Mesendoderm (in vitro differentiated cells): ENCODE measurements at regions not wholly inside any gene's neighbourhood (a gene's known extent, or its start where the extent isn't known, plus 50 kb on each side); places are given as distances from the start of the nearest gene placed in this dataset.

Experiments used
- DNase-seq: peaks from one replicate; pipeline ENCODE4 v3.0.0; 2013
- H2AK5ac ChIP-seq: 2 replicates; pipeline ENCODE4 v1.6.1; 2013; ENCODE audit warnings: low read length, inconsistent platforms
- H2BK120ac ChIP-seq: 2 replicates; pipeline ENCODE4 v1.6.1; 2013; ENCODE audit warnings: low read depth, mild to moderate bottlenecking, low read length, moderate library complexity, mixed read lengths
- H2BK15ac ChIP-seq: replicated peaks from 2 replicates; pipeline ENCODE4 v1.6.1; 2013; ENCODE audit warnings: low read depth, mild to moderate bottlenecking, moderate library complexity
- H2BK5ac ChIP-seq: 2 replicates; pipeline ENCODE4 v1.6.1; 2013; ENCODE audit warnings: low read length, inconsistent platforms
- H3K18ac ChIP-seq: 2 replicates; pipeline ENCODE4 v1.6.1; 2013; ENCODE audit warnings: mild to moderate bottlenecking, low read length, mixed read lengths
- H3K23ac ChIP-seq: one replicate; pipeline ENCODE4 v1.6.1; 2013; ENCODE audit warnings: low read length
- H3K27ac ChIP-seq: 2 replicates; pipeline ENCODE4 v1.5.1; 2013; ENCODE audit warnings: low read depth, mild to moderate bottlenecking, inconsistent platforms, low read length, moderate library complexity
- H3K27me3 ChIP-seq: 2 replicates; pipeline ENCODE4 v1.6.1; 2013; ENCODE audit warnings: low read length, control low read depth, mild to moderate bottlenecking, inconsistent platforms; ENCODE audit not compliant: insufficient read depth, poor library complexity
- H3K36me3 ChIP-seq: 2 replicates; pipeline ENCODE4 v1.6.1; 2013; ENCODE audit warnings: low read length, inconsistent platforms; ENCODE audit not compliant: control insufficient read depth, insufficient read depth
- H3K4ac ChIP-seq: one replicate; pipeline ENCODE4 v1.6.1; 2013; ENCODE audit warnings: low read depth, mild to moderate bottlenecking, low read length, moderate library complexity
- H3K4me1 ChIP-seq: 2 replicates; pipeline ENCODE4 v1.6.1; 2013; ENCODE audit warnings: low read depth, low read length, inconsistent platforms; ENCODE audit not compliant: control insufficient read depth
- H3K4me2 ChIP-seq: 2 replicates; pipeline ENCODE4 v1.6.1; 2013; ENCODE audit warnings: low read length
- H3K4me3 ChIP-seq: 2 replicates; pipeline ENCODE4 v1.5.1; 2013; ENCODE audit warnings: mild to moderate bottlenecking, low read length
- H3K56ac ChIP-seq: one replicate; pipeline ENCODE4 v1.6.1; 2013; ENCODE audit warnings: low read length
- H3K79me1 ChIP-seq: 2 replicates; pipeline ENCODE4 v1.6.1; 2013; ENCODE audit warnings: low read length, inconsistent platforms
- H3K79me2 ChIP-seq: 2 replicates; pipeline ENCODE4 v1.6.1; 2013; ENCODE audit warnings: mild to moderate bottlenecking, low read length; ENCODE audit not compliant: control insufficient read depth, insufficient read depth
- H3K9ac ChIP-seq: 2 replicates; pipeline ENCODE4 v1.6.1; 2013; ENCODE audit warnings: low read length, inconsistent platforms
- H4K5ac ChIP-seq: one replicate; pipeline ENCODE4 v1.6.1; 2013; ENCODE audit warnings: low read length
- H4K8ac ChIP-seq: one replicate; pipeline ENCODE4 v1.6.1; 2013; ENCODE audit warnings: low read depth, mild to moderate bottlenecking, control low read depth, low read length, moderate library complexity
- WGBS: extraction: QIAGEN DNeasy Blood & Tissue Kit; methylation state at CpG from one replicate; pipeline ENCODE4 v1.1.7; 2013; ENCODE audit warnings: low lambda C conversion rate, missing lambda C conversion rate; ENCODE audit not compliant: insufficient coverage; ENCODE audit errors: extremely low coverage; 5-methylcytosine and 5-hydroxymethylcytosine counted together

DNA sequence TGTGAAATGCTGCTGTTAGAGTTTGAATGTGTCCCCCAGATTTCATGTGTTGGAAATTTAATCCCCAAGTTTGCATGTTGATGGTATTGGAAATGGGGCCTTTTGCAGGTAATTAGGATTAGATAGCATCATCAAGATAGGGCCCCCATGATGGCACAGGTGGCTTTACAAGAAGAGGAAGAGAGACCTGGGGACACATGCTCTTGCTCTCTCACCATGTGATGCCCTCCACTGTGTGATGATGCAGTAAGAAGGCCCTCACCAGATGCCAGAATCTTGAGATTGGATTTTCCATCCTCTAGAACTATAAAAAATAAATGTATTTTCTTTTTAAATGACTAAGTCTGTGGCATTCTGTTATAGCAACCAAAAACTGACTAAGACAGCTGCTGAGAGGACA is 57.0 kb upstream of the NEK7 start:
- H3K79me1 ChIP-seq = no peaks in the 10 kb centered on the region
- no peak overlapping the region for H3K9ac ChIP-seq
- no peaks in the 10 kb centered on the region for H3K79me2 ChIP-seq
- no peaks in the 10 kb centered on the region for H3K27me3 ChIP-seq
- no peak overlapping the region for H3K18ac ChIP-seq
- H2BK120ac ChIP-seq = no peak overlapping the region
- H2BK5ac ChIP-seq = no peak overlapping the region
- no peak overlapping the region for H4K5ac ChIP-seq
- H3K4me3 ChIP-seq = no peak overlapping the region
- no peak overlapping the region for H2AK5ac ChIP-seq
- H3K23ac ChIP-seq = no peak overlapping the region
- H3K36me3 ChIP-seq = no peaks in the 10 kb centered on the region
- no peak overlapping the region for H3K4ac ChIP-seq
- H3K4me2 ChIP-seq = no peak overlapping the region
- no peak overlapping the region for H3K27ac ChIP-seq
- peaks cover 2% of the 10 kb centered on the region for H3K4me1 ChIP-seq
- H2BK15ac ChIP-seq = no peak overlapping the region
- no peak overlapping the region for H4K8ac ChIP-seq
- H3K56ac ChIP-seq = no peak overlapping the region
- no peak for DNase-seq

DNA sequence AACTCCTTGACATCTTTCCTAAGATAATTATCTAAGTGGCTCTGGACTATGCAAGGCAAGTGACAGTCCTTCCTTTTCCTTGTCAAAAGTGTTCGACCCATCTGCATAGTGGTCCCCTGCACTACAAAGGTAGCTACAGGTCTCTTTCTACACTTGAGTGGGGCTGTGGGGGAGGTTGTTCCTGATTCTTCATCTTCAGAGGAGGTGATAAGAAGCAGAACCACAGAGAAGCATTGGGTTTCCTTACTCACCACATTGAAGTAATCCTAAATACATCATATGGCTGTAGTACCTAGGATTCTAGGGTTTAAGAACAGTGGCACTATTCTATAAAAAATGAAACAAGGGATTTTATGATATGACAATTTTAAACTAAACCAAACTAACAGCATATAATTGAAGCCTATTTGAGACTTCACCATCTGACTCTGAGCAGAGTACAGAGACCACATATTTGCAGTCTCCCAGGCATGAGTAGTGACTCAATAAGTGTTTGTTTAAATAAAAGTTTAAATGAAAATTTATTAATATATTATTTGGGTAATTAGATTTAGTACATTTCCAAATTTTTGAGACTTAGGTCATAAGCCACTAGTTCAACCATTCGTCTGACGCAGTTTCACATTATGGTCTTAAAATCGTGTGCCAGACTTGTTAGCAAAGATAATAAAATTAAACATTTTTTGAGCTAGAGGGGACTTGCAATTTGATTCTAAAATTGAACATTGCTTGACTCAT is 54.9 kb upstream of the NEK7 start:
- no peak overlapping the region for H4K5ac ChIP-seq
- H3K27ac ChIP-seq = no peak overlapping the region
- no peak overlapping the region for H2BK5ac ChIP-seq
- WGBS = no CpG with 5 or more reads among the region's 4 CpGs
- H3K4me1 ChIP-seq = peaks cover 2% of the 10 kb centered on the region
- no peak overlapping the region for H2AK5ac ChIP-seq
- no peak overlapping the region for H3K9ac ChIP-seq
- H3K36me3 ChIP-seq = no peaks in the 10 kb centered on the region
- H4K8ac ChIP-seq = no peak overlapping the region
- no peaks in the 10 kb centered on the region for H3K79me2 ChIP-seq
- no peak for DNase-seq
- no peak overlapping the region for H3K23ac ChIP-seq
- H3K4ac ChIP-seq = no peak overlapping the region
- H3K27me3 ChIP-seq = no peaks in the 10 kb centered on the region
- no peak overlapping the region for H3K4me3 ChIP-seq
- H2BK15ac ChIP-seq = peak overlapping the region; percentile 12
- no peak overlapping the region for H2BK120ac ChIP-seq
- H3K18ac ChIP-seq = no peak overlapping the region
- H3K4me2 ChIP-seq = no peak overlapping the region
- H3K79me1 ChIP-seq = no peaks in the 10 kb centered on the region
- no peak overlapping the region for H3K56ac ChIP-seq

- H3K27me3 ChIP-seq = no peaks in the 10 kb centered on the region
- no peaks in the 10 kb centered on the region for H3K79me1 ChIP-seq
- DNase-seq = no peak
- peak overlapping the region; percentile 12 for H2BK15ac ChIP-seq
- H3K27ac ChIP-seq = no peak overlapping the region
- H3K36me3 ChIP-seq = no peaks in the 10 kb centered on the region
- H3K23ac ChIP-seq = no peak overlapping the region
- H2BK5ac ChIP-seq = no peak overlapping the region
- no peak overlapping the region for H3K4me3 ChIP-seq
- no peak overlapping the region for H3K9ac ChIP-seq
- no peak overlapping the region for H4K5ac ChIP-seq
- no peak overlapping the region for H2AK5ac ChIP-seq
- H3K18ac ChIP-seq = no peak overlapping the region
- H3K4me2 ChIP-seq = no peak overlapping the region
- H3K79me2 ChIP-seq = no peaks in the 10 kb centered on the region
- no peak overlapping the region for H4K8ac ChIP-seq
- H2BK120ac ChIP-seq = no peak overlapping the region
- no CpG with 5 or more reads among the region's 1 CpG for whole genome bisulfite sequencing
- H3K4ac ChIP-seq = no peak overlapping the region
- H3K56ac ChIP-seq = no peak overlapping the region
- peaks cover 2% of the 10 kb centered on the region for H3K4me1 ChIP-seq
Measured at GRCh38 chr1:198102454-198102827, 54.4 kb upstream of the NEK7 start.

DNA sequence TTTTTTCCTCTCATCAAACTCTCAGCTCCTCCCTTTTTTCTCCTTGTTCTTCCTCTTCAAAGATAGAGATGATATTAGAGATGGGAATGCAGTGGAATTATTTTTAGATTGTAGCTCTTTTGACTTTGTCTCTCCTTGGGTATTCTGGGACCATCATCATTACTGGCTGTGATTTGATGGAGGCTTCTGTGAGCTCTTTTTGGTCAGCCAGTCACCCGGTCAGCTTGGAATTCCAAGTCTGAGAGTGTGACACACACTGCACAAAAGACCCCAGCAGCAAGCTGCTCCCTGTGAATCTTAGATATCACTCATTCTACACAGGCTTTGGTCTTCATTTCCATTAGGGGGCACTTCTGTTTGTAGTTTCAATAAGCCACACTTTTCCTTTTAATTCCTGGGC is 51.6 kb upstream of the NEK7 start:
- Histone ChIP-seq H3K79me2 (no peaks in the 10 kb centered on the region), H3K23ac (no peak overlapping the region), H3K4ac (no peak overlapping the region), H3K9ac (no peak overlapping the region), H3K4me1 (peaks cover 2% of the 10 kb centered on the region), H3K27me3 (no peaks in the 10 kb centered on the region), H3K27ac (no peak overlapping the region), H4K8ac (no peak overlapping the region), H2BK120ac (peak overlapping the region; percentile 73), H2BK5ac (no peak overlapping the region), H3K4me2 (no peak overlapping the region), H4K5ac (no peak overlapping the region), H3K56ac (no peak overlapping the region), H2AK5ac (no peak overlapping the region), H3K36me3 (no peaks in the 10 kb centered on the region), H3K18ac (no peak overlapping the region), H3K4me3 (no peak overlapping the region), H3K79me1 (no peaks in the 10 kb centered on the region), H2BK15ac (no peak overlapping the region)
- no CpG with 5 or more reads among the region's 1 CpG for WGBS
- DNase-seq = no peak

DNA sequence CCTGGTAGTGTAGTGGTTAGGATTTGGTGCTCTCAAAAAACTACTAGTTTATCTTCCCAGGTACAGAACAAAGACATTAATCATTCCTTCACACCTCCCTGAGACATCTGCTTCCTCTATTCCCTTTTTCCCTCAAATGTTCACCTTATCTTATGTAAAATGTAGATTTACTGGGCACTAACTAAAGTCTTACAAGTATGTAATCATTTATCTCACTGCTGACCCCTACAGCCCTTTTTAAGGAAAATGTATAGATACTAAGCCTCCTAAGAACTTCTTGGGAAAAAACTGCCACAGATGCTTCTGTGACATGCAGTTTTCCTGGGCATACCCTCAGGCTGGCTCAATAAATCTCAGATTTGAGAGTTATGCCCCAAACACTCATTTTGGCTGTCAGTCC is 50.8 kb upstream of the NEK7 start:
- H3K4me2 ChIP-seq = no peak overlapping the region
- H3K79me1 ChIP-seq = no peaks in the 10 kb centered on the region
- H2BK5ac ChIP-seq = no peak overlapping the region
- peak; percentile 59 for DNase-seq
- no peak overlapping the region for H3K56ac ChIP-seq
- H3K4ac ChIP-seq = no peak overlapping the region
- no peak overlapping the region for H3K4me3 ChIP-seq
- peaks cover 2% of the 10 kb centered on the region for H3K4me1 ChIP-seq
- H3K79me2 ChIP-seq = no peaks in the 10 kb centered on the region
- H3K18ac ChIP-seq = no peak overlapping the region
- no peaks in the 10 kb centered on the region for H3K27me3 ChIP-seq
- no peak overlapping the region for H3K27ac ChIP-seq
- no peak overlapping the region for H2BK120ac ChIP-seq
- no peaks in the 10 kb centered on the region for H3K36me3 ChIP-seq
- no peak overlapping the region for H3K9ac ChIP-seq
- no peak overlapping the region for H4K8ac ChIP-seq
- peak overlapping the region; percentile 57 for H2BK15ac ChIP-seq
- H3K23ac ChIP-seq = no peak overlapping the region
- no peak overlapping the region for H4K5ac ChIP-seq
- no peak overlapping the region for H2AK5ac ChIP-seq
